ENCODE measurements at regions not wholly inside any gene's neighbourhood (a gene's known extent, or its start where the extent isn't known, plus 50 kb on each side); places are given as distances from the start of the nearest gene placed in this dataset.
"Not testable (repeated sequence)": the region's sequence is repeated elsewhere in the genome, so short reads cannot be mapped to it uniquely, and the experiment has no call there.

DNA sequence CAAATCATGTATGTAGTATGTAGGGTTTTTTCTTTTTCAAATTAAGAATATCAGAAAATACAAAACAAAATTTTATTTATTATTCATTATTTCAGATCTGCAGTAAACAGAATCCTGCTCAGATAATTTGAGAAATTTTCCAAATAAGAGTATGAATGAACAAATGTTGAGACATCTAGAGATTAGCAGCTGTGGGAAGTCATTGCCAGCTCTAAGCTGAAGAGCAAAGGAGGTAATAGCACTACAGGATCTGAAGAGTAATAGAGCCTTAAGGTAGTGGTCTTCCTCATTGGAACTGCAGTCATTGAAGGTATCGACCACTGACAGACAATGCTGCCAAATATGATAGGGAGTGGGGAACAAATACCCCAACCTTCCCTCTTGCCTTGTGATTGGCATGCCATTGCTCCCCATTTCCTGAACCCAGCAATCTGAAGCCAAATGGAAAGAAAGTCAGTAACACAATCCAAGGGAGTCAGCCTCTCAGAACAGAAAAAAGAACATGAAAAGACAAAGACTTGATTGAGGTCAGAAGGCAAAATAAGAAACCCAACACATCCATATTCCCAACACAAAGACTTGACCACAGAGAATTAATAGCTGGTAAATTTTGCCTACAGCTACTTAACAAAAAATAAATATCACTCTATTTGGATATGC, 963.4 kb upstream of the ADAMTS5 start:
- TF ChIP-seq, protein P1, sequence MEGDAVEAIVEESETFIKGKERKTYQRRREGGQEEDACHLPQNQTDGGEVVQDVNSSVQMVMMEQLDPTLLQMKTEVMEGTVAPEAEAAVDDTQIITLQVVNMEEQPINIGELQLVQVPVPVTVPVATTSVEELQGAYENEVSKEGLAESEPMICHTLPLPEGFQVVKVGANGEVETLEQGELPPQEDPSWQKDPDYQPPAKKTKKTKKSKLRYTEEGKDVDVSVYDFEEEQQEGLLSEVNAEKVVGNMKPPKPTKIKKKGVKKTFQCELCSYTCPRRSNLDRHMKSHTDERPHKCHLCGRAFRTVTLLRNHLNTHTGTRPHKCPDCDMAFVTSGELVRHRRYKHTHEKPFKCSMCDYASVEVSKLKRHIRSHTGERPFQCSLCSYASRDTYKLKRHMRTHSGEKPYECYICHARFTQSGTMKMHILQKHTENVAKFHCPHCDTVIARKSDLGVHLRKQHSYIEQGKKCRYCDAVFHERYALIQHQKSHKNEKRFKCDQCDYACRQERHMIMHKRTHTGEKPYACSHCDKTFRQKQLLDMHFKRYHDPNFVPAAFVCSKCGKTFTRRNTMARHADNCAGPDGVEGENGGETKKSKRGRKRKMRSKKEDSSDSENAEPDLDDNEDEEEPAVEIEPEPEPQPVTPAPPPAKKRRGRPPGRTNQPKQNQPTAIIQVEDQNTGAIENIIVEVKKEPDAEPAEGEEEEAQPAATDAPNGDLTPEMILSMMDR (IDR thresholded peaks at IDR 0.05), result not testable (repeated sequence)
- TF ChIP-seq POLR2A (IDR thresholded peaks at IDR 0.05), result not testable (repeated sequence)

Data from uterus (tissue), 2 donors.